Astrocyte (in vitro differentiated cells and primary cell): ENCODE measurements at regions not wholly inside any gene's neighbourhood (a gene's known extent, or its start where the extent isn't known, plus 50 kb on each side); places are given as distances from the start of the nearest gene placed in this dataset.

Experiments used
- DNase-seq: peaks from one replicate; pipeline ENCODE4 v3.0.0-alpha.2; 2010; ENCODE audit warnings: low read depth
- FAIRE-seq: peaks from 2 replicates; lab custom pipeline; 2011; peaks lifted over from hg19 to GRCh38; lab: Jason Lieb, UNC
- H2AFZ ChIP-seq: 2 replicates; pipeline ENCODE4 v1.6.0; 2012; ENCODE audit warnings: low read depth, low read length, inconsistent platforms
- H3K27ac ChIP-seq: 2 replicates; pipeline ENCODE4 v1.5.1; 2011; ENCODE audit warnings: low read depth, low read length, inconsistent platforms
- H3K27me3 ChIP-seq: 2 replicates; pipeline ENCODE4 v1.6.0; 2011; ENCODE audit warnings: low read length, inconsistent platforms; ENCODE audit not compliant: insufficient read depth
- H3K36me3 ChIP-seq: 2 replicates; pipeline ENCODE4 v1.5.1; 2011; ENCODE audit warnings: low read length, inconsistent platforms; ENCODE audit not compliant: insufficient read depth
- H3K4me1 ChIP-seq: 2 replicates; pipeline ENCODE4 v1.5.1; 2011; ENCODE audit warnings: low read length, inconsistent platforms; ENCODE audit not compliant: insufficient read depth
- H3K4me2 ChIP-seq: 2 replicates; pipeline ENCODE4 v1.6.0; 2012; ENCODE audit warnings: low read length, inconsistent platforms
- H3K4me3 ChIP-seq: 2 replicates; pipeline ENCODE4 v1.5.1; 2011; ENCODE audit warnings: low read depth, mild to moderate bottlenecking, low read length, inconsistent platforms; ENCODE audit not compliant: insufficient read depth
- H3K79me2 ChIP-seq: 2 replicates; pipeline ENCODE4 v1.6.0; 2012; ENCODE audit warnings: mild to moderate bottlenecking, low read length, inconsistent platforms; ENCODE audit not compliant: insufficient read depth
- H3K9ac ChIP-seq: 2 replicates; pipeline ENCODE4 v1.6.0; 2012; ENCODE audit warnings: mild to moderate bottlenecking, low read length, inconsistent platforms
- H3K9me3 ChIP-seq: 2 replicates; pipeline ENCODE4 v1.5.1; 2012; ENCODE audit warnings: low read depth, mild to moderate bottlenecking, low read length, inconsistent platforms; ENCODE audit not compliant: insufficient read depth
- H4K20me1 ChIP-seq: 2 replicates; pipeline ENCODE4 v1.6.0; 2012; ENCODE audit warnings: low read length, inconsistent platforms; ENCODE audit not compliant: insufficient read depth
- H3K27ac Mint-ChIP-seq: one replicate; pipeline ENCODE4 v1.8.0; 2021; ENCODE audit warnings: mild to moderate bottlenecking, mixed read lengths; ENCODE audit not compliant: unreplicated experiment
- H3K27me3 Mint-ChIP-seq: one replicate; pipeline ENCODE4 v1.8.0; 2021; ENCODE audit warnings: low read depth, mixed read lengths; ENCODE audit not compliant: unreplicated experiment
- H3K36me3 Mint-ChIP-seq: one replicate; pipeline ENCODE4 v1.8.0; 2021; ENCODE audit warnings: low read depth, mixed read lengths; ENCODE audit not compliant: unreplicated experiment
- H3K4me1 Mint-ChIP-seq: one replicate; pipeline ENCODE4 v1.8.0; 2021; ENCODE audit warnings: low read depth, mixed read lengths; ENCODE audit not compliant: unreplicated experiment
- H3K4me3 Mint-ChIP-seq: one replicate; pipeline ENCODE4 v1.8.0; 2021; ENCODE audit warnings: mild to moderate bottlenecking, moderate library complexity, mixed read lengths; ENCODE audit not compliant: unreplicated experiment
- H3K9me3 Mint-ChIP-seq: one replicate; pipeline ENCODE4 v1.8.0; 2021; ENCODE audit warnings: mild to moderate bottlenecking, mixed read lengths; ENCODE audit not compliant: unreplicated experiment
- EZH2 ChIP-seq: IDR thresholded peaks from 2 replicates; pipeline ENCODE4 v1.6.1; 2012; ENCODE audit warnings: mild to moderate bottlenecking, low read length, inconsistent platforms; ENCODE audit not compliant: insufficient read depth
- TF ChIP-seq, protein P1 (sequence below): IDR thresholded peaks from 2 replicates; pipeline ENCODE4 v1.5.1; 2011; ENCODE audit warnings: low read depth, mild to moderate bottlenecking, inconsistent platforms, low read length, moderate library complexity; ENCODE audit not compliant: insufficient read depth

DNA sequence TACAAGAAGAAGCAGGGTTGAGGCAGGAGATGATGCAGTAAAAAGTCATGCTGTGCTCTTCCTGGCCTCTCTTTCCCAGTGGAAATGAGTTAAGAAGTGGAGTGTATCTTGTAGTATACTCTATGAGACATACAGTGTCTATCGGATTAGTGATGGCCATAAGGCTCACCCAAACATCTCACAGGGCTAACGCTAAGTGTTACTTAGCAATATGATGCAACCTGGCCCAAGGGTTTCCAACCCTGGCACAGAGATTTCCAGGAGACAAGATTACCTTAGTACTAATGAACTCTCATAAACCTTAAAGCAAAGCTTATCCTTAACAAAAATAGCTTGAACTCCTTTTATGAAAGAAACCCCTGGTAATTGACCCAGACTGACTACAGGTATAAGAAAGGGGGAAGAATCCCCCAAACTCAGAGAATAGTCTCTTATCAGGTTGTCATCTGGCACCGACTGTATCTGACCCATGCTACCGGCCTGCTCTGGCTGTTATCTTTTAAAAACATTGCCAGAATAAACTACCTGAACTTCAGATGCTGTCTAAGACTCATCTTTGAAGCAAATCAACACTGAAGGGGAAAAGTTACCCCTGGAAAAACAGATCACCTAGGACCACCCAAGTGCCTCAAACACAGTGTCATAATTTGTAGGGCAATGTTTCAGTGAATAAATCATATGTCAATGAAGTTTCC lies 1002.0 kb downstream of the REEP3 start:
- Histone ChIP-seq H3K9me3 (no peaks in the 10 kb centered on the region), H3K4me2 (no peak overlapping the region), H3K36me3 (no peaks in the 10 kb centered on the region), H4K20me1 (no peaks in the 10 kb centered on the region), H3K9ac (no peak overlapping the region), H3K4me1 (no peaks in the 10 kb centered on the region), H3K79me2 (no peaks in the 10 kb centered on the region), H3K27ac (no peak overlapping the region), H3K27me3 (no peaks in the 10 kb centered on the region), H2AFZ (no peak overlapping the region), H3K4me3 (no peak overlapping the region)
- H3K27ac Mint-ChIP-seq, result no peak overlapping the region
- H3K4me1 Mint-ChIP-seq, result no peaks in the 10 kb centered on the region
- H3K4me3 Mint-ChIP-seq, result no peak overlapping the region
- FAIRE-seq, result no peak
- H3K36me3 Mint-ChIP-seq, result no peaks in the 10 kb centered on the region
- no peaks in the 10 kb centered on the region for H3K9me3 Mint-ChIP-seq
- DNase-seq, result no peak
- TF ChIP-seq EZH2, result no peak
- TF ChIP-seq, protein P1, sequence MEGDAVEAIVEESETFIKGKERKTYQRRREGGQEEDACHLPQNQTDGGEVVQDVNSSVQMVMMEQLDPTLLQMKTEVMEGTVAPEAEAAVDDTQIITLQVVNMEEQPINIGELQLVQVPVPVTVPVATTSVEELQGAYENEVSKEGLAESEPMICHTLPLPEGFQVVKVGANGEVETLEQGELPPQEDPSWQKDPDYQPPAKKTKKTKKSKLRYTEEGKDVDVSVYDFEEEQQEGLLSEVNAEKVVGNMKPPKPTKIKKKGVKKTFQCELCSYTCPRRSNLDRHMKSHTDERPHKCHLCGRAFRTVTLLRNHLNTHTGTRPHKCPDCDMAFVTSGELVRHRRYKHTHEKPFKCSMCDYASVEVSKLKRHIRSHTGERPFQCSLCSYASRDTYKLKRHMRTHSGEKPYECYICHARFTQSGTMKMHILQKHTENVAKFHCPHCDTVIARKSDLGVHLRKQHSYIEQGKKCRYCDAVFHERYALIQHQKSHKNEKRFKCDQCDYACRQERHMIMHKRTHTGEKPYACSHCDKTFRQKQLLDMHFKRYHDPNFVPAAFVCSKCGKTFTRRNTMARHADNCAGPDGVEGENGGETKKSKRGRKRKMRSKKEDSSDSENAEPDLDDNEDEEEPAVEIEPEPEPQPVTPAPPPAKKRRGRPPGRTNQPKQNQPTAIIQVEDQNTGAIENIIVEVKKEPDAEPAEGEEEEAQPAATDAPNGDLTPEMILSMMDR, result no peak
- no peaks in the 10 kb centered on the region for H3K27me3 Mint-ChIP-seq

GRCh38 chr10:64528294-64529002 lies 1007.2 kb downstream of the REEP3 start:
- Histone ChIP-seq H3K9me3 (no peaks in the 10 kb centered on the region), H3K27ac (no peak overlapping the region), H4K20me1 (no peaks in the 10 kb centered on the region), H2AFZ (no peak overlapping the region), H3K36me3 (no peaks in the 10 kb centered on the region), H3K79me2 (no peaks in the 10 kb centered on the region), H3K4me2 (no peak overlapping the region), H3K4me1 (no peaks in the 10 kb centered on the region), H3K27me3 (no peaks in the 10 kb centered on the region), H3K9ac (no peak overlapping the region), H3K4me3 (no peak overlapping the region)
- Mint-ChIP-seq H3K4me3 (no peak overlapping the region), H3K27ac (no peak overlapping the region), H3K4me1 (no peaks in the 10 kb centered on the region), H3K9me3 (no peaks in the 10 kb centered on the region), H3K36me3 (no peaks in the 10 kb centered on the region), H3K27me3 (peaks cover 4% of the 10 kb centered on the region)
- DNase-seq (no peak), FAIRE-seq (no peak)
- TF ChIP-seq, protein P1, result no peak
- no peak for TF ChIP-seq EZH2

- Histone ChIP-seq H3K27me3 (no peaks in the 10 kb centered on the region), H3K9ac (no peak overlapping the region), H2AFZ (no peak overlapping the region), H3K79me2 (no peaks in the 10 kb centered on the region), H3K9me3 (no peaks in the 10 kb centered on the region), H3K4me3 (no peak overlapping the region), H3K27ac (no peak overlapping the region), H3K36me3 (no peaks in the 10 kb centered on the region), H4K20me1 (no peaks in the 10 kb centered on the region), H3K4me2 (no peak overlapping the region), H3K4me1 (no peaks in the 10 kb centered on the region)
- no peak for TF ChIP-seq EZH2
- TF ChIP-seq, protein P1, result no peak
- H3K9me3 Mint-ChIP-seq, result no peaks in the 10 kb centered on the region
- H3K36me3 Mint-ChIP-seq, result no peaks in the 10 kb centered on the region
- no peak overlapping the region for H3K4me3 Mint-ChIP-seq
- H3K27me3 Mint-ChIP-seq, result peaks cover 4% of the 10 kb centered on the region
- no peaks in the 10 kb centered on the region for H3K4me1 Mint-ChIP-seq
- no peak for DNase-seq
- FAIRE-seq, result no peak
- no peak overlapping the region for H3K27ac Mint-ChIP-seq
Measured at GRCh38 chr10:64529003-64529350, 1007.8 kb downstream of the REEP3 start.
